GM12878 (cell line): ENCODE measurements at regions not wholly inside any gene's neighbourhood (a gene's known extent, or its start where the extent isn't known, plus 50 kb on each side); places are given as distances from the start of the nearest gene placed in this dataset.

Experiments
- ATAC-seq: fragments of 200-7000 bp; cut with Tn5 transposase; 3 replicates; pipeline ENCODE4 v1.9.1; 2020; ENCODE audit warnings: mild to moderate bottlenecking, moderate library complexity
- BruUV-seq: library from RNA; stranded (reverse); fragments of 400-500 nt; replicated peaks from 2 replicates; lab custom pipeline; 2021; lab: Mats Ljungman, UMichigan
- CTCF ChIA-PET: fragments of 300-600 bp; sonication (Branson Sonifier 250); formaldehyde crosslinking; extraction: SDS; loops from one replicate; lab custom pipeline; 2021; ENCODE audit warnings: inconsistent platforms; lab: Yijun Ruan, JAX
- POLR2A ChIA-PET: fragments of 350-600 bp; formaldehyde crosslinking; extraction: SDS; loops from one replicate; lab custom pipeline; 2021; ENCODE audit warnings: inconsistent platforms; lab: Charles Lee
- RAD21 ChIA-PET: fragments of 300-600 bp; sonication (Branson Sonifier 250); formaldehyde crosslinking; loops from one replicate; lab custom pipeline; 2023; ENCODE audit warnings: antibody characterized with exemption; ENCODE audit not compliant: unreplicated experiment; lab: Charles Lee
- SMC1A ChIA-PET: fragments of 300-600 bp; sonication (Branson Sonifier 250); formaldehyde crosslinking; loops from one replicate; lab custom pipeline; 2023; ENCODE audit not compliant: unreplicated experiment, uncharacterized antibody; lab: Charles Lee
- DNase-seq: peaks from one replicate; pipeline ENCODE4 v3.0.0-alpha.2; 2011; ENCODE audit warnings: low read depth, low spot score
- FAIRE-seq: peaks from 3 replicates; lab custom pipeline; 2011; peaks lifted over from hg19 to GRCh38; lab: Jason Lieb, UNC
- H2AFZ ChIP-seq: 2 replicates; pipeline ENCODE4 v1.6.0; 2011; ENCODE audit warnings: low read depth, low read length, control low read depth; ENCODE audit not compliant: control insufficient read depth
- H3K27ac ChIP-seq: 2 replicates; pipeline ENCODE4 v1.5.1; 2011; ENCODE audit warnings: control low read depth; ENCODE audit not compliant: control insufficient read depth, insufficient read depth
- H3K27me3 ChIP-seq, 2 experiments: replicated peaks in 1 of 2; 2 replicates each; pipeline versions ENCODE4 v1.6.0 to v1.6.1; 2011; ENCODE audit warnings: low read length in 1 of 2; ENCODE audit not compliant: control insufficient read depth in 2 of 2, insufficient read depth in 2 of 2
- H3K36me3 ChIP-seq, 2 experiments: 2 replicates each; pipeline ENCODE4 v1.5.1; 2011; ENCODE audit warnings: low read length in 1 of 2; ENCODE audit not compliant: control insufficient read depth in 2 of 2, insufficient read depth in 2 of 2
- H3K4me1 ChIP-seq: 2 replicates; pipeline ENCODE4 v1.6.1; 2011; ENCODE audit warnings: mild to moderate bottlenecking, low read length, moderate library complexity, mixed read lengths; ENCODE audit not compliant: control insufficient read depth, insufficient read depth
- H3K4me2 ChIP-seq: 2 replicates; pipeline ENCODE4 v1.6.0; 2011; ENCODE audit warnings: control low read depth; ENCODE audit not compliant: control insufficient read depth, insufficient read depth
- H3K4me3 ChIP-seq: fragments of 200-600 bp; sonication (generic); 2 replicates; pipeline ENCODE4 v1.5.1; 2016
- H3K79me2 ChIP-seq: 2 replicates; pipeline ENCODE4 v1.6.0; 2011; ENCODE audit warnings: low read length; ENCODE audit not compliant: control insufficient read depth, insufficient read depth
- H3K9ac ChIP-seq: 2 replicates; pipeline ENCODE4 v1.8.0; 2011; ENCODE audit warnings: low read length, control low read depth, mixed read lengths; ENCODE audit not compliant: control insufficient read depth, insufficient read depth
- H3K9me3 ChIP-seq: replicated peaks from 3 replicates; pipeline ENCODE4 v1.5.1; 2011; ENCODE audit warnings: mild to moderate bottlenecking, low read length; ENCODE audit not compliant: control insufficient read depth, insufficient read depth
- H4K20me1 ChIP-seq: 2 replicates; pipeline ENCODE4 v1.6.0; 2011; ENCODE audit not compliant: control insufficient read depth, insufficient read depth
- ASH2L ChIP-seq: fragments of 300-600, 200-600 bp; sonication (generic); IDR thresholded peaks from 2 replicates; pipeline ENCODE4 v1.6.1; 2017; ENCODE audit warnings: low read depth, mild to moderate bottlenecking, borderline replicate concordance
- CEBPZ ChIP-seq: fragments of 150-350 bp; IDR thresholded peaks from 2 replicates; pipeline ENCODE4 v1.6.1; 2016; ENCODE audit warnings: low read depth, low read length
- ETV6 ChIP-seq, 2 experiments: fragments of 450-650 bp in 1 of 2; IDR thresholded peaks in 1 of 2; conservative IDR thresholded peaks in 1 of 2; 2 replicates each; pipeline ENCODE4 v1.6.1; 2014; ENCODE audit warnings: antibody characterized with exemption in 1 of 2, borderline replicate concordance in 1 of 2, low read depth in 1 of 2, mild to moderate bottlenecking in 1 of 2, moderate library complexity in 1 of 2
- FOXM1 ChIP-seq: IDR thresholded peaks from 2 replicates; pipeline ENCODE4 v1.6.1; 2012; ENCODE audit warnings: low read depth, mild to moderate bottlenecking, inconsistent platforms, low read length, moderate library complexity
- HSF1 ChIP-seq: fragments of 150-350 bp; IDR thresholded peaks from 2 replicates; pipeline ENCODE4 v1.6.1; 2014; ENCODE audit warnings: mild to moderate bottlenecking, low read depth, low read length
- REST ChIP-seq: IDR thresholded peaks from 2 replicates; pipeline ENCODE4 v1.6.1; 2012; ENCODE audit warnings: mild to moderate bottlenecking, low read depth, low read length
- SUZ12 ChIP-seq: fragments of 200-600 bp; sonication (generic); IDR thresholded peaks from one replicate; pipeline ENCODE4 v1.6.1; 2018; ENCODE audit warnings: antibody characterized with exemption, mild to moderate bottlenecking; ENCODE audit not compliant: unreplicated experiment
- ZNF687 ChIP-seq: fragments of 450-650 bp; IDR thresholded peaks from 2 replicates; pipeline ENCODE4 v1.6.1; 2017; ENCODE audit warnings: mild to moderate bottlenecking, moderate library complexity
- WGBS: methylation state at CpG from one replicate; pipeline ENCODE4 v1.1.6; 2016; ENCODE audit warnings: low lambda C conversion rate; ENCODE audit not compliant: insufficient replicate concordance, insufficient coverage; ENCODE audit errors: missing lambda C conversion rate; 5-methylcytosine and 5-hydroxymethylcytosine counted together
- in situ Hi-C: fragments of 300-500 bp; cut with MboI; formaldehyde crosslinking; loops from 9 replicates; pipeline ENCODE4 v1.14.3; 2018; ENCODE audit warnings: mixed read lengths
- intact Hi-C: fragments of 100-400 bp; cut with micrococcal nuclease; formaldehyde crosslinking; loops from one replicate; pipeline ENCODE4 v1.14.2; 2022; ENCODE audit not compliant: unreplicated experiment

- no peak for TF ChIP-seq FOXM1
- TF ChIP-seq ZNF687 = no peak
- TF ChIP-seq, all 136 proteins: peak for 0
Measured at GRCh38 chrX:125503769-125504168, 184.1 kb downstream of the TEX13C start (continued).

GRCh38 chrX:125505207-125505606 lies 185.5 kb downstream of the TEX13C start:
- Histone ChIP-seq H3K36me3 (no peaks in the 10 kb centered on the region), H3K4me2 (no peak overlapping the region), H3K4me1 (no peaks in the 10 kb centered on the region), H4K20me1 (no peaks in the 10 kb centered on the region), H3K4me3 (no peak overlapping the region), H3K27ac (no peak overlapping the region), H3K27me3 (no peaks in the 10 kb centered on the region), H3K79me2 (no peaks in the 10 kb centered on the region), H2AFZ (no peak overlapping the region), H3K9me3 (no peaks in the 10 kb centered on the region), H3K9ac (no peak overlapping the region)
- ChIA-PET CTCF (no interaction called here), SMC1A (no interaction called here), POLR2A (no interaction called here), RAD21 (no interaction called here)
- DNase-seq (no peak), ATAC-seq (no peak), FAIRE-seq (no peak)
- intact Hi-C loops = no loop called here
- WGBS = 20% methylated on average over 2 of the region's 2 CpGs
- in situ Hi-C loops = no loop called here
- BruUV-seq = no TSS peak
- TF ChIP-seq ASH2L (no peak), HSF1 (no peak), ETV6 (conservative IDR thresholded peaks at IDR 0.05 in 1 of 2, IDR thresholded peaks at IDR 0.05 in 1 of 2; ENCODE audit: borderline replicate concordance in 1 of 2, low read depth in 1 of 2) (no peak), REST (no peak), SUZ12 (no peak), CEBPZ (no peak)
